ENCODE measurements at regions not wholly inside any gene's neighbourhood (a gene's known extent, or its start where the extent isn't known, plus 50 kb on each side); places are given as distances from the start of the nearest gene placed in this dataset.
"Not testable (repeated sequence)": the region's sequence is repeated elsewhere in the genome, so short reads cannot be mapped to it uniquely, and the experiment has no call there.

DNA sequence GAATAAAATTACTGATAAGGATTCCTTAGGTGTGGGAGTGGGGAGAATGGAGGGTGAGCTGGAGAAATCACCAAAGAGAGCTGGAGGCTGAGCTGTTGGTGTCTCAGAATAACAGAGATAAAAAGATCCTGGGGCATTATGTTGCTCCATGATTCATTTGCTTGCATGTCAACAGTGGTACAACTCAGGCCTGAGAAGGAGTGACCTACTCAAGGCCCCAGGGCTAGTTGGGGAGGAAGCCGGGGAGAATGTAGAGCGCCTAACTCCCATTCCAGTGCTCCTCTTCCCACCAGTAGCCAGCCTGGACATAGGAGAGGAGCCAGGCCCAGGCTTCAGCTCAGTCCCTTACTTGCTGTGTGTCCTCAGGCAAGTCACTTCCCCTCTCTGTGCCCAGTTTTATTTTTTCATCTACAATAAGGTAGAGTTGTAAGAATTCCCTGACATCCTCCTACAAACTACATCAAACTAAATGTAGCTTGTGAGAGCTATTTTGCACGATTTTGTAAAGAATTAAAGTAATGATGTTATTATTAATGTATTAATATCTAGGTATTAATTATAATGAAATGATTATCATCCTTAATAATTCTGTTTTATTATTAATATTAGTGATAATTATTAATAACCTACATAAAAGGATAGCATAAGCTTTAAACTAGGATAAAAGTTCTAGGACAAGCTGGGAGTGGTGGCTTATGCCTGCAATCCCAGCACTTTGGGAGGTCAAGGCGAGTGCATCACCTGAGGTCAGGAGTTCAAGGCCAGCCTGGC, 250.9 kb upstream of the SULF2 start:
- Histone ChIP-seq H3K4me1 (peaks cover 0 to 14% (median 3%) of the 10 kb centered on the region in 3 donors), H3K9me3 (no peaks in the 10 kb centered on the region), H3K36me3 (no peaks in the 10 kb centered on the region), H3K27ac (no peak overlapping the region), H3K27me3 (no peaks in the 10 kb centered on the region), H3K4me3 (no peak overlapping the region)
- intact Hi-C loops (cut with DNase I): no loop called here
- TF ChIP-seq POLR2A (IDR thresholded peaks at IDR 0.05): no peak
- TF ChIP-seq, protein P1, sequence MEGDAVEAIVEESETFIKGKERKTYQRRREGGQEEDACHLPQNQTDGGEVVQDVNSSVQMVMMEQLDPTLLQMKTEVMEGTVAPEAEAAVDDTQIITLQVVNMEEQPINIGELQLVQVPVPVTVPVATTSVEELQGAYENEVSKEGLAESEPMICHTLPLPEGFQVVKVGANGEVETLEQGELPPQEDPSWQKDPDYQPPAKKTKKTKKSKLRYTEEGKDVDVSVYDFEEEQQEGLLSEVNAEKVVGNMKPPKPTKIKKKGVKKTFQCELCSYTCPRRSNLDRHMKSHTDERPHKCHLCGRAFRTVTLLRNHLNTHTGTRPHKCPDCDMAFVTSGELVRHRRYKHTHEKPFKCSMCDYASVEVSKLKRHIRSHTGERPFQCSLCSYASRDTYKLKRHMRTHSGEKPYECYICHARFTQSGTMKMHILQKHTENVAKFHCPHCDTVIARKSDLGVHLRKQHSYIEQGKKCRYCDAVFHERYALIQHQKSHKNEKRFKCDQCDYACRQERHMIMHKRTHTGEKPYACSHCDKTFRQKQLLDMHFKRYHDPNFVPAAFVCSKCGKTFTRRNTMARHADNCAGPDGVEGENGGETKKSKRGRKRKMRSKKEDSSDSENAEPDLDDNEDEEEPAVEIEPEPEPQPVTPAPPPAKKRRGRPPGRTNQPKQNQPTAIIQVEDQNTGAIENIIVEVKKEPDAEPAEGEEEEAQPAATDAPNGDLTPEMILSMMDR (IDR thresholded peaks at IDR 0.05): no peak
- no peak for DNase-seq
- WGBS, 2 donors: 84 to 91% methylated on average over 4 of the region's 4 CpGs

DNA sequence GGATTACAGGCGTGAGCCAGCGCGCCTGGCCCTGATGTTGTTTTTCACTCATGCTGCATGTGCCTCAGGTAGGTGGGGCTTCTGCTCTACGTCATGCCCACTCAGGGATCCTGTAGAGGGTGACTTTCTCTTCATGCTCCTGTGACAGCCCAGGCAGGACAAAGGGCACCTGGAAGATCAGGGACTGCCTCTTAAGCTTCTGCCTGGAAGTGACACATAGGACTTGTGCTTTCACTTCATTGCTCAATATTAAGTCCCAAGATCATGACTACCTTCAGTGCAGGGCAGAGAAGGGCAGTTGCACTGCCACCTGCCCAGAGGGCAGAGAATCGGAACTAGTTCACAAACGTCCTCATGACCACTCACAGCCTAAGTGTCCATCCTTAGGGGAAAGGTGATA, 249.5 kb upstream of the SULF2 start:
- no peaks in the 10 kb centered on the region for H3K9me3 ChIP-seq
- TF ChIP-seq, protein P1 (IDR thresholded peaks at IDR 0.05): no peak
- TF ChIP-seq POLR2A (IDR thresholded peaks at IDR 0.05): no peak
- no peak for DNase-seq
- no peaks in the 10 kb centered on the region for H3K27me3 ChIP-seq
- 90 to 91% methylated on average over 5 of the region's 6 CpGs for WGBS, 2 donors
- no peak overlapping the region for H3K27ac ChIP-seq
- H3K4me3 ChIP-seq: no peak overlapping the region
- H3K36me3 ChIP-seq: no peaks in the 10 kb centered on the region
- intact Hi-C loops (cut with DNase I): no loop called here
- peaks cover 0 to 27% (median 3%) of the 10 kb centered on the region in 3 donors for H3K4me1 ChIP-seq

DNA sequence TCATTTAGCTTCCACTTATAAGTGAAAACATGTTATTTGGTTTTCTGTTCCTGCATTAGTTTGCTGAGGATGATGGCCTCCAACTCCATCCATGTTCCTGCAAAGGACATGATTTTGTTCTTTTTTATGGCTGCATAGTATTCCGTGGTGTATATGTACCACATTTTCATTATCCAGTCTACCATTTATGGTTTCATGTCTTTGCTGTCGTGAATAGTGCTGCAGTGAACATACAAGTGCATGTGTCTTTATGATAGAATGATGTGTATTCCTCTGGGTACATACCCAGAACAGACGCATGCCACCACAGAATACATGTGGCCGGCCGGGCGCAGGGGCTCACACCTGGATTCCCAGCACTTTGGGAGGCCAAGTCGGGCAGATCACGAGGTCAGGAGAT, 247.7 kb upstream of the SULF2 start:
- WGBS, 2 donors: 90 to 93% methylated on average over 5 to 8 of the region's 8 CpGs
- not testable (repeated sequence) for H3K4me3 ChIP-seq

DNA sequence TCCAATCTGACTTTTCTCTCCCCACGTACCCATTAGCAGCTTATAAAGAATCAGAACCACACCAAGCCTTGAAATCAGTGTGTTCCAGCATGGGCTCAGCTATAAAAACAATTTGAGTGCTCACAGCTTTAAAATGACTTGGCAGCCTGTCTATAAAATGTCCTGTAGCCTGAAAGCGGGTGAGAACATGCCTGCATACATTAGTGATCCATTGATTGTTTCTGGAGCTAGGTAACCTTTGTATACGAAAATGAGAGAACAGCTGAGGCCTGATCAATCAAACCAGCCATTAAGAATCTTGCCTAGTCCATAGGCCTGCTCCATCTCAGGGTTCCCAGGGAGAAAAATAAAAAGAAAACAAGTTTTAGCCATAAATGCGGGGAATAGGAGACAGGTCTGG, 245.8 kb upstream of the SULF2 start:
- Histone ChIP-seq H3K4me1 (peaks cover 4 to 35% (median 6%) of the 10 kb centered on the region in 3 donors), H3K9me3 (no peaks in the 10 kb centered on the region), H3K27me3 (no peaks in the 10 kb centered on the region), H3K36me3 (no peaks in the 10 kb centered on the region), H3K4me3 (no peak overlapping the region), H3K27ac (peak overlapping the region in 3 of 4 donors; percentile 42 to 63 (median 62))
- intact Hi-C loops (cut with DNase I): no loop called here
- DNase-seq: no peak
- no peak for TF ChIP-seq POLR2A (IDR thresholded peaks at IDR 0.05)
- TF ChIP-seq, protein P1 (IDR thresholded peaks at IDR 0.05): no peak
- 34 to 66% methylated on average over 4 of the region's 4 CpGs for WGBS, 2 donors

More for the DNA sequence above, 247.7 kb upstream of the SULF2 start:
- H3K9me3 ChIP-seq; H3K27me3 ChIP-seq; DNase-seq; H3K36me3 ChIP-seq; intact Hi-C loops (cut with DNase I); H3K27ac ChIP-seq: not testable (repeated sequence)
- peaks cover 0 to 22% (median 3%) of the 10 kb centered on the region in 3 donors for H3K4me1 ChIP-seq

DNA sequence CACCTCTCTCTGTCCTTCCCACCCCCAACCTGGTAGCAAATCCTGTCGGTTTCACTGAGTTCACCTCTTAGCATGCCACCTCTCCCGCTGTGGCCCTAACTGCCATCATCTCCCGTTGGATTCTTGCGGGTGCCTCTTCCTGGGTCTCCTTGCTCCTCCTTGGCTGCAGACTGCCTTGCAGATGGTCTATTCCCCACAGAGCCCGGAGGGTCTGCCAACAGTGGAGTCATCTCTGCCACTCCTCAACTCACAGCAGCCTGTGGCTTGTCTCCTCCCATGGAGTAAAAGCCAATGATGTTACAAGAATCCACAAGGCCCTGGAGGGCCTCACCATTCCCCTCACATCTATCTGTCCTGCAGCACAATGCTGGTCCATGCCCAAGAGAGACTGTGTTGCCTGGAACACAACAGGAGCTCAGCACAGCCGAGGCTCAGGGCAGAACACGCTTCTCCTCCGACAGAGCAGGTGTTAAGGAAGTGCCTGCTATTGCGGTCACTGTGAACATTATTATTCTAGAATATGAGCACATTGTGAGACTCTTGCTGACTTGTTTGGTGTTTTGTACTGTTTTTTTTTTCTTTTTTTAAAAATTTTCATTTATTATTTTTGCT, 241.8 kb upstream of the SULF2 start:
- DNase-seq: no peak
- Histone ChIP-seq H3K36me3 (no peaks in the 10 kb centered on the region), H3K27me3 (no peaks in the 10 kb centered on the region), H3K9me3 (no peaks in the 10 kb centered on the region), H3K4me3 (no peak overlapping the region), H3K27ac (peak overlapping the region in 2 of 4 donors; percentile 89 to 92), H3K4me1 (peaks cover 13 to 59% (median 16%) of the 10 kb centered on the region in 3 donors)
- no peak for TF ChIP-seq POLR2A (IDR thresholded peaks at IDR 0.05)
- TF ChIP-seq, protein P1 (IDR thresholded peaks at IDR 0.05): no peak
- 82 to 84% methylated on average over 8 of the region's 9 CpGs for WGBS, 2 donors
- intact Hi-C loops (cut with DNase I): no loop called here

Data from esophagus squamous epithelium (tissue), 5 donors.